WI38 (cell line): ENCODE measurements at regions not wholly inside any gene's neighbourhood (a gene's known extent, or its start where the extent isn't known, plus 50 kb on each side); places are given as distances from the start of the nearest gene placed in this dataset.
"Not testable (repeated sequence)": the region's sequence is repeated elsewhere in the genome, so short reads cannot be mapped to it uniquely, and the experiment has no call there.

ENCODE experiments used
- H3K4me3 ChIP-seq: 2 replicates; pipeline ENCODE4 v1.5.1; 2011; ENCODE audit warnings: low read depth, mild to moderate bottlenecking, control low read depth, low read length
- CTCF ChIP-seq: IDR thresholded peaks from 2 replicates; pipeline ENCODE4 v1.5.1; 2012; ENCODE audit warnings: low read depth, mild to moderate bottlenecking, control low read depth, low read length

- TF ChIP-seq CTCF: no peak
- H3K4me3 ChIP-seq: no peak overlapping the region
Measured at GRCh38 chr16:51243936-51244436, 92.9 kb upstream of the SALL1 start.

GRCh38 chr16:51242296-51242994, 91.4 kb upstream of the SALL1 start:
- TF ChIP-seq CTCF: no peak
- H3K4me3 ChIP-seq: no peak overlapping the region

DNA sequence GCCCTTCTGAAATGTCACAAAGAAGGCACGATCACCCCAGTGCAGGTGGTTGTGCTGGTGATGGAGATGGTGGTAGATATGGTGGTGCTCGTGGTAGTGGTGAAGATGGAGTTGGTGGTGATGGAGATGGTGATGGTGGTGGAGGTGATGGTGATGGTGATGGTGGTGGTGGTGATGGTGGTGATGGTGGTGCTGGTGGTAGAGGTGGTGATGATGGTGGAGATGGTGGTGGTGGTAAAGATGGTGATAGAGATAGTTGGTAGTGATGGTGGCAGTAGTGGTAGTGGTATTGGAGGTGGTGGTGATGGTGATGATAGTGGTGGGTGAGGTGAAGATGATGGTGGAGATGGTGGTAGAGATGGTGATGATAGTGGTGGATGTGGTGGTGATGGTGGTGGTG, 88.1 kb upstream of the SALL1 start:
- H3K4me3 ChIP-seq: no peak overlapping the region
- no peak for TF ChIP-seq CTCF

DNA sequence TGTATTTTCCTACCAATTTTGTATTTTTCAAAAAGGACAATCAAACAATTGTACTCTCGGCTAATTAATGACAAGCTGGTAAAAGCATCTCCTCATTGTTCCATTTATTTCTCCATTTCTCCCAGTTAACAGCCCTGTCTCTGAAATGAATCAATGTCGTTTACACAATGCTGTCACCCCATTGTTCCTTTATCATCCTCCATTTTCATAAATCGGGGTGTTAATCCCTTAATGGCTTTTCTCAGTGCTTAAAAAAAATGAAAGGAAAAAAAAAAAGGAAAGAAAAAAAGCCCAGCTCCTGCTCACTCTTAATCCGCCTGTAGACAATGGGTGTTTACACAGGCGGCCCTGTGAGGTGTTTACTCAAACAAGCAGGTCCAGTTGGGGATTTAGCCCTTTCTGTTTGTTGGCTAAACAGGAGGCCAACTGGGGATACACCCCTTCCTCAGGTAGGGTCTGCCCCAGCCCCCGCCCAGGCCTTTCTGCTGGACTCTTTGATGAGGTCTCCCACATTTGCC, 86.8 kb upstream of the SALL1 start:
- TF ChIP-seq CTCF: no peak
- H3K4me3 ChIP-seq: no peak overlapping the region

- H3K4me3 ChIP-seq: no peak overlapping the region
Measured at GRCh38 chr16:51237207-51237606, 86.1 kb upstream of the SALL1 start.

DNA sequence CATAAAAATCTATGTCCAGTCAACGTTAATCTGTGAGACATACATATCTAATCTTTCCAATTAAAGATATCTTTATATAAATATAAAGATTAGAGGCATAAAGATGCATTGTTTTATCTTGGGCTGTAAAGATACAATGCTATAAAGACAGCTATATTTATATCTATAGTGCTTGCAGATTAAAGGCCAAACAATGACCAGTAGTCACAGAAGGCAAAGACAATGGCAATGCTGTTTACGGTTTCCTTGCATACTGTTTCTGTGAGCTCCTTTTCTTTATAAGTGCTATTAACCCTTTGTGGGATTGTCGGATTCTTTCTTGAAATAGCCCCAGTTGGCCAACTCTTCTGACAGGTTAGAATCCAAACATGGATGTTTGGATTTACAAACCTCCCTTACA, 85.5 kb upstream of the SALL1 start:
- H3K4me3 ChIP-seq: no peak overlapping the region
- TF ChIP-seq CTCF: no peak

More at GRCh38 chr16:51237207-51237606, 86.1 kb upstream of the SALL1 start:
- TF ChIP-seq CTCF: no peak

GRCh38 chr16:51231702-51232101, 80.6 kb upstream of the SALL1 start:
- H3K4me3 ChIP-seq: no peak overlapping the region
- TF ChIP-seq CTCF: no peak

GRCh38 chr16:51230035-51230434, 79.0 kb upstream of the SALL1 start:
- H3K4me3 ChIP-seq: not testable (repeated sequence)
